Stimulated activated CD4-positive, alpha-beta T cell treated with anti-CD3 and anti-CD28 coated beads, Interleukin-1b, Interleukin-23, amount 100 ng/mL, for 24 hours (primary cell): ENCODE measurements at regions not wholly inside any gene's neighbourhood (a gene's known extent, or its start where the extent isn't known, plus 50 kb on each side); places are given as distances from the start of the nearest gene placed in this dataset.

Experiments
- DNase-seq, 4 experiments: peaks; one replicate each; pipeline ENCODE4 v3.0.0-alpha.2; 2020; ENCODE audit warnings: low read depth in 4 of 4, low spot score in 1 of 4

GRCh38 chr18:25650201-25650941 lies 298.4 kb upstream of the ZNF521 start:
- no peak for DNase-seq

GRCh38 chr18:25648716-25649260 lies 296.8 kb upstream of the ZNF521 start:
- no peak for DNase-seq

GRCh38 chr18:25647404-25647803 lies 295.4 kb upstream of the ZNF521 start:
- DNase-seq = no peak

- no peak for DNase-seq
These were observed 295.0 kb upstream of the ZNF521 start for GRCh38 chr18:25646971-25647370.

- no peak for DNase-seq
These were observed 287.6 kb upstream of the ZNF521 start for GRCh38 chr18:25639596-25639995.

GRCh38 chr18:25633563-25633962 lies 281.6 kb upstream of the ZNF521 start:
- DNase-seq = no peak

- no peak for DNase-seq
These were observed 278.7 kb upstream of the ZNF521 start for GRCh38 chr18:25630682-25631081.

- DNase-seq = no peak
These were observed 269.7 kb upstream of the ZNF521 start for GRCh38 chr18:25621682-25622081.

- DNase-seq = no peak
These were observed 269.2 kb upstream of the ZNF521 start for GRCh38 chr18:25621144-25621543.

- no peak for DNase-seq
These were observed 262.2 kb upstream of the ZNF521 start for GRCh38 chr18:25614168-25614567.

GRCh38 chr18:25612466-25612865 lies 260.5 kb upstream of the ZNF521 start:
- no peak for DNase-seq

- no peak for DNase-seq
These were observed 256.1 kb upstream of the ZNF521 start for GRCh38 chr18:25608091-25608490.

GRCh38 chr18:25604894-25605597 lies 253.1 kb upstream of the ZNF521 start:
- no peak for DNase-seq

GRCh38 chr18:25604196-25604893 lies 252.4 kb upstream of the ZNF521 start:
- DNase-seq = no peak

GRCh38 chr18:25599443-25599842 lies 247.5 kb upstream of the ZNF521 start:
- no peak for DNase-seq

GRCh38 chr18:25597476-25597875 lies 245.5 kb upstream of the ZNF521 start:
- no peak for DNase-seq

- DNase-seq = no peak
These were observed 243.5 kb upstream of the ZNF521 start for GRCh38 chr18:25595274-25596060.

- no peak for DNase-seq
These were observed 242.4 kb upstream of the ZNF521 start for GRCh38 chr18:25594351-25594750.

GRCh38 chr18:25592804-25593360 lies 240.9 kb upstream of the ZNF521 start:
- no peak for DNase-seq

- no peak for DNase-seq
These were observed 238.5 kb upstream of the ZNF521 start for GRCh38 chr18:25590456-25590855.

- DNase-seq = no peak
These were observed 235.6 kb upstream of the ZNF521 start for GRCh38 chr18:25587545-25587944.
